Ovary (tissue), 7 donors: ENCODE measurements at regions not wholly inside any gene's neighbourhood (a gene's known extent, or its start where the extent isn't known, plus 50 kb on each side); places are given as distances from the start of the nearest gene placed in this dataset.

ENCODE experiments used
- DNase-seq, 5 donors: peaks; one replicate each; pipeline ENCODE4 v3.0.0-alpha.2; 2019 to 2020
- H3K27ac ChIP-seq, 2 donors: fragments of 200-600 bp; one replicate each; pipeline versions ENCODE4 v1.5.1 to v1.8.0; 2019 to 2022
- H3K27me3 ChIP-seq: fragments of 200-600 bp; one replicate; pipeline ENCODE4 v1.8.0; 2022
- H3K36me3 ChIP-seq: fragments of 200-600 bp; sonication (generic); one replicate; pipeline ENCODE4 v1.5.1; 2019
- H3K4me1 ChIP-seq: one replicate; pipeline ENCODE4 v1.8.1; 2013; ENCODE audit warnings: mild to moderate bottlenecking, moderate library complexity; ENCODE audit not compliant: insufficient read depth
- H3K4me3 ChIP-seq: fragments of 200-600 bp; sonication (generic); one replicate; pipeline ENCODE4 v1.5.1; 2017
- H3K9me3 ChIP-seq, 2 donors: fragments of 200-600 bp in 1 of 2; sonication (generic) in 1 of 2; one replicate each; pipeline versions ENCODE4 v1.5.1 to v1.8.1; 2013 to 2019; ENCODE audit warnings: mild to moderate bottlenecking in 1 of 2, moderate library complexity in 1 of 2
- EP300 ChIP-seq: sonication (generic); formaldehyde crosslinking; IDR thresholded peaks from one replicate; pipeline ENCODE4 v1.6.1; 2017; ENCODE audit warnings: antibody characterized with exemption
- POLR2A ChIP-seq: fragments of 450-650 bp; IDR thresholded peaks from one replicate; pipeline ENCODE4 v1.6.1; 2017; ENCODE audit warnings: antibody characterized with exemption, mild to moderate bottlenecking, moderate library complexity
- WGBS, 3 donors: extraction: QIAGEN DNeasy Blood & Tissue Kit in 1 of 3; methylation state at CpG; one replicate each; pipeline versions ENCODE4 v1.1.5 to v1.1.7; 2013 to 2017; 5-methylcytosine and 5-hydroxymethylcytosine counted together
- intact Hi-C, 4 donors: fragments of 100-400 bp; cut with DNase I; formaldehyde crosslinking; loops; one replicate each; pipeline versions ENCODE4 v1.11.0 to v1.15.1; 2022 to 2023
- TF ChIP-seq, protein P1 (sequence below), 3 donors: fragments of 450-650 bp in 2 of 3; fragments of 200-600 bp in 1 of 3; IDR thresholded peaks; one replicate each; pipeline versions ENCODE4 v1.5.1 to v1.8.0; 2016 to 2022; ENCODE audit warnings: antibody characterized with exemption in 3 of 3, mild to moderate bottlenecking in 1 of 3
- donor health status: DM: no; HTN: no; CAD: no; lungs with moderate emphysema.
- donor health status: DM: no; HTN: no; CAD: no.
- donor health status: Bipolar disorder and iron deficiency.
- donor health status: DM: no; HTN: no; CAD: no.
- donor health status: DM: yes; HTN: yes; CAD: no.

DNA sequence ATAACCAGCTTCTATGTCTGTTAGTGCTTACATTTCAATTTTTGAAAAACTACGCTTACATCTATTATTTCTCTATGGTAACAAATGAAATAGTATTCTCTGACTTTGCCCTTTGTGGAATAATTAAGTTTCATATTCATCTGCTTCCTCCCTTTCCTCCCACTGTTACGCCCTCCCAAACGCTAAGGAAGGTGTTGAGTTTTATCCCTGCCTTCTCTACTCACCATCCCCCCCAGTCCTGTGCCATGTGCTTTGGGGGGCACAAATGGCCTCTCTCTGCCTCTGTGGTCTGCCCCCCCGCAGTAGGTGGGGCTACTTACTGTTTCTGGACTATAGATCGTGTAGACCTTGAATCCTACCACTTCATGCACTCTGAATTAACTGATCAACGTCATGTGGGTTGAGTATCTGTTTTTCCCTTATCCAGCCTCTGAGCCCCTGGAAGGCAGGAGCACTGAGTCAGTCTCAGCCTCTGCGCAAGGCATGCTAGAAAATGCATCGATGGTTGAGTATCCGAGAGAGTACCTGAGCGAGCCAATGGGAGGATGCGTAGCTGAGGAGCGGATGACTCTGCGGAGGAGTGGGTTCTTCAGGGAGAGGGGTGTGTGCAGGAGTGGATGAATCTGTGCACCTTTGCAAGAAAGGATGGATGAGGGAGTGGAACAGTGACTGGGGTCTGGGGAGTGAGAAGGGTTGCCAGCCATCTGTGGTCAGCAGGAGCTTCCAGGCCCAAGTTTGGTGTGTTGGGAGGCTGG is 114.5 kb upstream of the RTL1 start:
- TF ChIP-seq POLR2A (no peak), EP300 (no peak)
- TF ChIP-seq, protein P1, sequence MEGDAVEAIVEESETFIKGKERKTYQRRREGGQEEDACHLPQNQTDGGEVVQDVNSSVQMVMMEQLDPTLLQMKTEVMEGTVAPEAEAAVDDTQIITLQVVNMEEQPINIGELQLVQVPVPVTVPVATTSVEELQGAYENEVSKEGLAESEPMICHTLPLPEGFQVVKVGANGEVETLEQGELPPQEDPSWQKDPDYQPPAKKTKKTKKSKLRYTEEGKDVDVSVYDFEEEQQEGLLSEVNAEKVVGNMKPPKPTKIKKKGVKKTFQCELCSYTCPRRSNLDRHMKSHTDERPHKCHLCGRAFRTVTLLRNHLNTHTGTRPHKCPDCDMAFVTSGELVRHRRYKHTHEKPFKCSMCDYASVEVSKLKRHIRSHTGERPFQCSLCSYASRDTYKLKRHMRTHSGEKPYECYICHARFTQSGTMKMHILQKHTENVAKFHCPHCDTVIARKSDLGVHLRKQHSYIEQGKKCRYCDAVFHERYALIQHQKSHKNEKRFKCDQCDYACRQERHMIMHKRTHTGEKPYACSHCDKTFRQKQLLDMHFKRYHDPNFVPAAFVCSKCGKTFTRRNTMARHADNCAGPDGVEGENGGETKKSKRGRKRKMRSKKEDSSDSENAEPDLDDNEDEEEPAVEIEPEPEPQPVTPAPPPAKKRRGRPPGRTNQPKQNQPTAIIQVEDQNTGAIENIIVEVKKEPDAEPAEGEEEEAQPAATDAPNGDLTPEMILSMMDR (IDR thresholded peaks at IDR 0.05) = no peak
- intact Hi-C loops = no loop called here
- H3K4me3 ChIP-seq = no peak overlapping the region
- 89% methylated on average over 13 of the region's 13 CpGs for WGBS, 3 donors
- H3K36me3 ChIP-seq = no peaks in the 10 kb centered on the region
- H3K27ac ChIP-seq = no peak overlapping the region
- no peaks in the 10 kb centered on the region for H3K4me1 ChIP-seq
- no peaks in the 10 kb centered on the region for H3K9me3 ChIP-seq
- no peaks in the 10 kb centered on the region for H3K27me3 ChIP-seq
- DNase-seq = peak in 1 of 5 donors; percentile 6

DNA sequence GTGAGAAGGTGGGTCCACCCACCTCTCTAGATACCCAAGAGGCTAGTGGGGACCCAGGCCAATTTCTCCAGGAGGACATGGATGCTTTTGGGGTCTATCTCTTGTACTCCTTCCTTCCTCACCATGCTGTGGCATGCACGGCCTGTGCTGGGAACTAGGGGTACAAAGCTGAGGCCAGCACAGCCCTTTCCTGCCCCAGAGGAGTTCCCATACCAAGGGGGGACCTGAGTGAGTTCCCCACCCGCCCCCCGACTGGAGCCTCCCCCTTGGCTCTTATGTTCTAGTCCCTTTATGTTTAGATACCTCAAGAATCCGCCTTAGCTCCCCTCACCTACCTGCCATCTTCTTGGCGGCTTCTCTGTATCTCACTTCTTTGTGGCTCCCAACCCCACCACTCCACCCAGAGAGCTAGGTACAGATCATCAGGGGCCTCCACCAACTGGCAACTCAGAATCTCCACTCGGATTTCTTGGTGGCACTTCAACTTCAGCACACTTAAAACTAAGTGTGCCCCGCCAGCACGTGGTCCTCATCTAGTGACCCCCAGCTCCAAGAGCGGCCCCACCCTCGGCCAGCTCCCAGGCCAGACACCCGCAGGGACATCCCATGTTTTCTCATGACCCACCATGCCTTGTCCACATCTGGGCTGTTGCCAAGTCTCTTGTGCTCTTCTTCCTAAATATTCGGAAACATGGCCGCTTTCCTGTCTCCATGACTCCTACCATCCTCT is 115.2 kb upstream of the RTL1 start:
- Histone ChIP-seq H3K4me1 (no peaks in the 10 kb centered on the region), H3K9me3 (no peaks in the 10 kb centered on the region), H3K36me3 (no peaks in the 10 kb centered on the region), H3K4me3 (no peak overlapping the region), H3K27ac (no peak overlapping the region), H3K27me3 (no peaks in the 10 kb centered on the region)
- WGBS, 3 donors = 94 to 96% (median 95%) methylated on average over 13 of the region's 13 CpGs
- peak; percentile 5 to 29 (median 13) for DNase-seq
- intact Hi-C loops = no loop called here
- TF ChIP-seq, protein P1 (IDR thresholded peaks at IDR 0.05) = no peak
- TF ChIP-seq EP300 = no peak
- TF ChIP-seq POLR2A = no peak

DNA sequence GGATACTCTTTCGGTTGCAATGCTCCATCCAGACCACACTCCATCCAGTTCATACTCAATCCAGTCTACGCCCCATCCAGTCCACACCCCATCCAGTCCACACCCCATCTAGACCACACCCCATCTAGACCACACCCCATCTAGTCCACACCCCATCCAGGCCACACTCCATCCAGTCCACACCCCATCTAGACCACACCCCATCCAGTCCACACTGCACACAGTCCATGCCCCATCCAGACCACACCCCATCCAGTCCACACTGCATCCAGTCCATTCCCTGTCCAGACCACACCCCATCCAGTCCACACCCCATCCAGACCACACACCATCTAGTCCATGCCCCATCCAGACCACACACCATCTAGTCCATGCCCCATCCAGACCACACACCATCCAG is 116.0 kb upstream of the RTL1 start:
- TF ChIP-seq EP300 = no peak
- TF ChIP-seq, protein P1 (IDR thresholded peaks at IDR 0.05) = no peak
- no peak for TF ChIP-seq POLR2A
- H3K27ac ChIP-seq = no peak overlapping the region
- intact Hi-C loops = no loop called here
- 94 to 98% (median 96%) methylated on average over 2 of the region's 2 CpGs for WGBS, 3 donors
- H3K36me3 ChIP-seq = no peaks in the 10 kb centered on the region
- H3K4me3 ChIP-seq = no peak overlapping the region
- H3K27me3 ChIP-seq = no peaks in the 10 kb centered on the region
- peak in 4 of 5 donors; percentile 3 to 10 (median 5) for DNase-seq
- no peaks in the 10 kb centered on the region for H3K9me3 ChIP-seq
- H3K4me1 ChIP-seq = no peaks in the 10 kb centered on the region

DNA sequence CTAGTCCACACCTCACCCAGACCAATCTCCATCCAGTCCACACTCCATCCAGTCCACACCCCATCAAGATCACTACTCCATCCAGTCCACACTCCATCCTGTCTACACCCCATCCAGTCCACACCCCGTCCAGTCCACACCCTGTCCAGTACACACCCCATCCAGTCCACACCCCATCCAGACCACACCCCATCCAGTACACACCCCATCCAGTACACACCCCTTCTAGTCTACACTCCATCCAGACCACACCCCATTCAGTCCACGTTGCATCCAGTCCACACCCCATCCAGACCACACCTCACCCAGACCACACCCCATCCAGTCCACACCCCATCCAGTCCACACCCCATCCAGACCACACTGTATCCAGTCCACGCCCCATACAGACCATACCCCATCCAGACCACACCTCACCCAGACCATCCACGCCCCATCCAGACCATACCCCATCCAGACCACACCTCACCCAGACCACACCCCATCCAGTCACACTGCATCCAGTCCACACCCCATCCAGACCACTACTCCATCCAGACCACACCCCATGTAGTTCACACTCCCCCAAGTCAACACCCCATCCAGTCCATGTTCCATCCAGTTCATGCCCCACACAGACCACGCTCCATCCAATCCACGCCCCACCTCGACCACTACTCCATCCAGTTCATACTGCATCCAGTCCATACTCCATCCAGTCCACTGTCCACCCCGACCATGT is 116.6 kb upstream of the RTL1 start:
- intact Hi-C loops = no loop called here
- TF ChIP-seq EP300 (no peak), POLR2A (no peak)
- TF ChIP-seq, protein P1 (IDR thresholded peaks at IDR 0.05) = no peak
- Histone ChIP-seq H3K27ac (no peak overlapping the region), H3K9me3 (no peaks in the 10 kb centered on the region), H3K36me3 (no peaks in the 10 kb centered on the region), H3K27me3 (no peaks in the 10 kb centered on the region), H3K4me1 (no peaks in the 10 kb centered on the region), H3K4me3 (no peak overlapping the region)
- WGBS, 3 donors = 90 to 93% (median 91%) methylated on average over 8 of the region's 8 CpGs
- DNase-seq = peak; percentile 3 to 18 (median 10)
